ENCODE measurements at regions not wholly inside any gene's neighbourhood (a gene's known extent, or its start where the extent isn't known, plus 50 kb on each side); places are given as distances from the start of the nearest gene placed in this dataset.

- TF ChIP-seq CTCF (IDR thresholded peaks at IDR 0.05; ENCODE audit: low read length) (no peak), EZH2phosphoT487 (IDR thresholded peaks at IDR 0.05; ENCODE audit: low read length) (no peak)
Observed at GRCh38 chr5:58199087-58199486, 260.8 kb downstream of the PLK2 start.

Measured in MM.1S (cell line).